Omental fat pad (tissue), 3 donors: ENCODE measurements at regions not wholly inside any gene's neighbourhood (a gene's known extent, or its start where the extent isn't known, plus 50 kb on each side); places are given as distances from the start of the nearest gene placed in this dataset.

Experiments used
- ATAC-seq: fragments of 150-250 bp; one replicate; pipeline ENCODE4 v1.9.1; 2016; ENCODE audit warnings: mild to moderate bottlenecking, moderate library complexity; ENCODE audit not compliant: low FRiP score
- DNase-seq: peaks from one replicate; pipeline ENCODE4 v3.0.0-alpha.2; 2019; ENCODE audit warnings: low spot score
- TF ChIP-seq, protein P1 (sequence below), 3 donors: fragments of 450-650 bp; IDR thresholded peaks; one replicate each; pipeline ENCODE4 v1.5.1; 2016 to 2017; ENCODE audit warnings: antibody characterized with exemption in 3 of 3, mild to moderate bottlenecking in 3 of 3, moderate library complexity in 2 of 3

- TF ChIP-seq, protein P1, sequence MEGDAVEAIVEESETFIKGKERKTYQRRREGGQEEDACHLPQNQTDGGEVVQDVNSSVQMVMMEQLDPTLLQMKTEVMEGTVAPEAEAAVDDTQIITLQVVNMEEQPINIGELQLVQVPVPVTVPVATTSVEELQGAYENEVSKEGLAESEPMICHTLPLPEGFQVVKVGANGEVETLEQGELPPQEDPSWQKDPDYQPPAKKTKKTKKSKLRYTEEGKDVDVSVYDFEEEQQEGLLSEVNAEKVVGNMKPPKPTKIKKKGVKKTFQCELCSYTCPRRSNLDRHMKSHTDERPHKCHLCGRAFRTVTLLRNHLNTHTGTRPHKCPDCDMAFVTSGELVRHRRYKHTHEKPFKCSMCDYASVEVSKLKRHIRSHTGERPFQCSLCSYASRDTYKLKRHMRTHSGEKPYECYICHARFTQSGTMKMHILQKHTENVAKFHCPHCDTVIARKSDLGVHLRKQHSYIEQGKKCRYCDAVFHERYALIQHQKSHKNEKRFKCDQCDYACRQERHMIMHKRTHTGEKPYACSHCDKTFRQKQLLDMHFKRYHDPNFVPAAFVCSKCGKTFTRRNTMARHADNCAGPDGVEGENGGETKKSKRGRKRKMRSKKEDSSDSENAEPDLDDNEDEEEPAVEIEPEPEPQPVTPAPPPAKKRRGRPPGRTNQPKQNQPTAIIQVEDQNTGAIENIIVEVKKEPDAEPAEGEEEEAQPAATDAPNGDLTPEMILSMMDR (IDR thresholded peaks at IDR 0.05), result no peak
- no peak for ATAC-seq
- no peak for DNase-seq
Observed at GRCh38 chr9:89765211-89765946, 160.6 kb downstream of the GADD45G start.

DNA sequence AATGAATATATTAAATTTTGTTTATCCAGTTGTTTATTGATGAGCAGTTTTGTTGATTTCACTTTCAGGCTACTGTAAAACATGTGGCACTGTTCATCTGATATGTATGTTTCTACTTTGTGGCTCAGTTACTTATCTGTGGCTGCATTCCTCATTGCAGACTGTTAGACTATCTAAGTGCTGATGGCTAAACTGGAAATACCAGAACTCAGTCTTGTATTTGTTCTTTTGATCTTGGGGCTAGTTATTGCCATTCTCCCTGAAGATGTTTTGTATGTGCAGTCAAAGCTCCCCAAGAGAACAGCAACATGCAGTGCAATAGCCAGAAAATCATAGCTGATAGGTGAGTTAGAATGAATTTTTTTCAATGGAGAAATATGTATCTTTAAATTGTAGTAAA is 162.2 kb downstream of the GADD45G start:
- ATAC-seq, result no peak

DNA sequence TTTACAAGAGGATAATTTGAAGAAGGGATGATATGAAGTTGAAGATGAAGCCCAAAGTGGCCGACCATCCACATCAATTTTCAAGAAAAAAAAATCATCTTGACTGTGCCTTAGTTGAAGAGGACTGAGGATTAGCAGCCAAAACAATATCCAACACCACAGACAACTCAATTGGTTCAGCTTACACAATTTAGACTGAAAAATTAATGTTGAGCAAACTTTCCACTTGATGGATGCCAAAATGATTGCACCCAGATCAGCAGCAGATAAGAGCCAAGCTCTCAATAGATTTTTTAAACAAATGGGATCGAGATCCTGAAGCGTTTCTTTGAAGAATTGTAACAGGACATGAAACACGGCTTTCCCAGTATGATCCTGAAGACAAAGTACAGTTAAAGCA is 163.2 kb downstream of the GADD45G start:
- TF ChIP-seq, protein P1 (IDR thresholded peaks at IDR 0.05), result no peak
- ATAC-seq, result no peak
- DNase-seq, result no peak

More for the DNA sequence above, 162.2 kb downstream of the GADD45G start:
- DNase-seq, result no peak
- TF ChIP-seq, protein P1 (IDR thresholded peaks at IDR 0.05), result no peak

DNA sequence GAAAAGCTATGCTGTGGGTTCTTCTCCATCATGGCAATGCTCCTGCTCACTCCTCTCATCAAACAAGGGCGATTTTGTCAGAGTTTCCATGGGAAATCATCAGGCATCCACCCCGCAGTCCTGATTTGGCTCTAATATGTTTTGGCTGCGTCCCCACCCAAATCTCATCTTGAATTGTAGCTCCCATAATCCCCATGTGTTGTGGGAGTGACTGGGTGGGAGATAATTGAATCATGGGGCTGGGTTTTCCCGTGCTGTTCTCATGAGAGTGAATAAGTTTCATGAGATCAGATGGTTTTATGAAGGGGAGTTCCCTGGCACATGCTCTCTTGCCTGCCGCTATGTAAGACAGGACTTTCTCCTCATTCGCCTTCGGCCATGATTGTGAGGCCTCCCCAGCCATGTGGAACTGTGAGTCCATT is 163.8 kb downstream of the GADD45G start:
- TF ChIP-seq, protein P1 (IDR thresholded peaks at IDR 0.05), result no peak
- no peak for DNase-seq
- ATAC-seq, result no peak

- no peak for DNase-seq
- no peak for ATAC-seq
- TF ChIP-seq, protein P1 (IDR thresholded peaks at IDR 0.05), result no peak
Observed at GRCh38 chr9:89770531-89771174, 165.8 kb downstream of the GADD45G start.

- DNase-seq, result no peak
- no peak for ATAC-seq
- TF ChIP-seq, protein P1 (IDR thresholded peaks at IDR 0.05), result no peak
Observed at GRCh38 chr9:89771205-89771604, 166.4 kb downstream of the GADD45G start.

DNA sequence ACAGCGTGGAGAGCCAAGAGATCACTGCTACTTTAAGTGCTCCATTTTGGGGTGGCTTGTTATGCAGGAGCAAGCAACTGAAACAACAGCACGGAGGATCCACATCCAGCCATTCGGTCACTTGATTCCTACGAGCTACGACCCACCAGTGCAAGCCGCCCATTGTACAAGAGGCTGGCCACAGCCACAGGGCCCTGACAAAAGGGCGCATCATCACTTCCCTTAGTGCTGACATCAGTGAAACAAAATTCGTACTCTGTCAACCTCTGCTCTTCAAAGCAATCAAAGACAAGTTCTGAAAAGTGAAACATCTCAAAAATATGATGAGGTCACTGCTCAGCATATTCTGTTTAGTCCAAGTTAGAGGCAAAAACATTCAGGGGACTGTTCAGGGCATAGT is 168.4 kb downstream of the GADD45G start:
- no peak for ATAC-seq
- TF ChIP-seq, protein P1 (IDR thresholded peaks at IDR 0.05), result no peak
- DNase-seq, result no peak
